Fibroblast of upper back skin (primary cell): ENCODE measurements at regions not wholly inside any gene's neighbourhood (a gene's known extent, or its start where the extent isn't known, plus 50 kb on each side); places are given as distances from the start of the nearest gene placed in this dataset.

ENCODE experiments used
- DNase-seq: peaks from one replicate; pipeline ENCODE4 v3.0.0-alpha.2; 2013

DNA sequence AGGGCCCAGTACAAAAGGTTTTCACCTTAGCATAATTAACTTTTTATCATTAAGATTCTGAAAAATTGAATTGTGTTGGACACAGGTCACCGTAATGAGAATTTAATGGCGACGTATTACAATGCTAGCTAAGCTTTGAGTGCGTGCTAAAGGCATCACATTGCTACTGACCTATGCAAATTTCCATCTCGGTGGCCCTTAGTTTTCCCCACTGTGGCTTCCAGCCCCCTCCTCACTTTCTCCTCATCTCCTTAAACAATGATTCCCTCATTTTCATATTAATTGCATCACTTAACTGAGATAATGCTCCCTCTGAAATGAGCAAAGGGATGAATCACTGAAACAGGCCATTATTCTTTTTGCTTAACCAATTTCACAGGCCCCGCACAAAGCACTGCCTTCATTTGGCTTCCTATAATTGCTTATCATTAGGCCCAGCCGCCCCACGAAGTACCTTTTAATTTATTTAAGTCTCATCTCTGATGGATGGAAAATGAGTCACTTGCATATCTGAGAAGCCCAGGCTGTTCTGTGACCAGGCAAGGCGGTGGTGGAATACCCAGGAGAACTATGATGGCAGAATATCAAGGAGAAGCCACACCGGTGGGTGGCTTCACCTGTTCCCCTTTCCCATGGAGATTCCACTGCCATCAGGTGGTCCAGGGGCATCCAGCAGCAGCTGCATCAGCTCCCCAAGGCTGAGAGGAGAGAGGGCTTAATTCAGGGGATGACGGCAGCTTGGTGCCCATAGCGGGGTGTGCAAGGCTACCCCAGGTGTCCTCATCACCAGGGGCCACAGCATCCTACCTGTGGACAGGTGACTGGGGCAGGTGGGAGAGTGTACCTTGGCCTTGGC lies 223.8 kb upstream of the BOD1L1 start:
- no peak for DNase-seq

DNA sequence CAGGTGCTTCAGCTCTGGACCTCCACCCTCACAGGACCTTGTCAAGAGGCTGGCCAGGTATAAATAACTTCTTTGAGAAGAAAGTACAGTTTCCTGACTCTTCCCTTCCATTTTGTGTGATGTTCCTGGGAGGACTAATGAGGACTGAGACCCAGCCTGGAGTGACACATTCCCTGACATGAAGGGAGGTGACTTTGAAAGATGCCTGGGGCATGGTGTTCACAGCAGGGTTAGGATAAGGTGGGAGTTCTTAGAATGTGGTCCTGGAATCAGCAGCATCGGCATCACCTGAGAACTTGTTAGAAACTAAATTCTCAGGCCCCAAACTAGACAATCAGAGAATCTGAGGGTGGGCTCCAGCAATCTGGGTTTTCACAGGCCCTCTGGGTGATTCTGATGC lies 224.9 kb upstream of the BOD1L1 start:
- DNase-seq: no peak

- DNase-seq: no peak
Measured at GRCh38 chr4:13856387-13856786, 228.9 kb upstream of the BOD1L1 start.

- no peak for DNase-seq
Measured at GRCh38 chr4:13857397-13857796, 229.9 kb upstream of the BOD1L1 start.

- no peak for DNase-seq
Measured at GRCh38 chr4:13857800-13858199, 230.3 kb upstream of the BOD1L1 start.

- DNase-seq: no peak
Measured at GRCh38 chr4:13859423-13859822, 231.9 kb upstream of the BOD1L1 start.

GRCh38 chr4:13860126-13860525 lies 232.6 kb upstream of the BOD1L1 start:
- peak; percentile 16 for DNase-seq

GRCh38 chr4:13865871-13866669 lies 238.5 kb upstream of the BOD1L1 start:
- peak; percentile 25 for DNase-seq

DNA sequence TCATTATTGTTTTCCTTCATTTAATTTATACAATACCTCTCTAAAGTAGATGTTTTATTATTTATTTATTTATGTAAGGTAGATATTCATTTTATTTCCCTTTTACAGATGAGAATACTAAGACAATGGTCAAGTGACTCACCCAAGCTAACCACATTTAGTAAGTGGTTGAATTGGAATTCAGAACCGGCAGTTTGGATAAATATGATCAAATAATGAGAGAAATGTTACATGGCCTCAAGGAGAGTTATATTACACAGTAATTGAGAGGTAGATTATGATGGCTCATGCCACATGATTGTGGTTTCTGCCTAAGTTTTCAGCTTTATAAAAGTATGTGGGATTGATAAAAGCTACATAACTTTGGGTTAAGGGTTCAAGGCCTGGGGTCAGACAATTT lies 239.4 kb upstream of the BOD1L1 start:
- peak; percentile 38 for DNase-seq

GRCh38 chr4:13872155-13872554 lies 244.6 kb upstream of the BOD1L1 start:
- DNase-seq: no peak

GRCh38 chr4:13872955-13873354 lies 245.4 kb upstream of the BOD1L1 start:
- no peak for DNase-seq

- no peak for DNase-seq
Measured at GRCh38 chr4:13875181-13875580, 247.7 kb upstream of the BOD1L1 start.

- DNase-seq: no peak
Measured at GRCh38 chr4:13876131-13876530, 248.6 kb upstream of the BOD1L1 start.

DNA sequence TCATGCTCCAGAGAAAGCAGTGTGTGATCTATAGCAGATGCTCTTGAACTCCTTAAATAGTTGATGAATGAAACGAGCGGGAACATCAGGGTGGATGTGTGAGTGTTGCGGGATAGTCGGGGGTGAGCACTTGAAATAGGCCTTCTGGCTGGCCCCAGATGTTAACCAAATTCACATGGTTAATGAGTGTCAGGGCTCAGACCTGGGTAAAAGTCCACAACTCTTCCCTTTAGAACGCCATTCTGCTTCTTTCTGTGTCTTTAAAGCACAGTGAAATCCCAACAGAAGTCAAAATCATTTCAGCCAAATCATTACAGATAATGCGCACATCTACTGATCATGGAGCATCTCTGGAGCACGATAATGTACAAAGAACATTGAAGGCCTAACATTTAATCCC lies 249.4 kb upstream of the BOD1L1 start:
- DNase-seq: no peak

DNA sequence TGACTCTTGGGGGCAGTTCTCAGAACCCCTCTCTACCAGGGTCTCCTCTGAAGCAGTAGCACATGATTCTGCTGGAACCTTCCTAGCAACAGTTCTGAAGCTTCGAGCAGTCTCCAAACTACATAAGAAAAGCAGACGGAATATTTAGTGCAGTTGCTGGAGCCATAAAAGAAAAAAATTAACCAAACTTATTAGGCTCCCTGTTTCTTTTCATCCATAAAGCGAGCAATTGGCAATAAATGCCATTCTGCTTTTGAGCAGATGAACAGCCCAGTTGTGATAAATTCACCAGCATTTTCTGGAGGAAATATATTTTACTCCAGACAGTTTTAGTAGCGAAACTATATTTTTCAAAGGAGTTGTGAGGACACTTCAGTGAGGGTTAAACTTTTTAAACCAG lies 250.1 kb upstream of the BOD1L1 start:
- no peak for DNase-seq

GRCh38 chr4:13881892-13882291 lies 254.4 kb upstream of the BOD1L1 start:
- no peak for DNase-seq

GRCh38 chr4:13887010-13887409 lies 259.5 kb upstream of the BOD1L1 start:
- DNase-seq: no peak

- DNase-seq: peak; percentile 93
Measured at GRCh38 chr4:13888112-13888511, 260.6 kb upstream of the BOD1L1 start.

- peak; percentile 59 for DNase-seq
Measured at GRCh38 chr4:13891544-13891939, 264.0 kb upstream of the BOD1L1 start.

DNA sequence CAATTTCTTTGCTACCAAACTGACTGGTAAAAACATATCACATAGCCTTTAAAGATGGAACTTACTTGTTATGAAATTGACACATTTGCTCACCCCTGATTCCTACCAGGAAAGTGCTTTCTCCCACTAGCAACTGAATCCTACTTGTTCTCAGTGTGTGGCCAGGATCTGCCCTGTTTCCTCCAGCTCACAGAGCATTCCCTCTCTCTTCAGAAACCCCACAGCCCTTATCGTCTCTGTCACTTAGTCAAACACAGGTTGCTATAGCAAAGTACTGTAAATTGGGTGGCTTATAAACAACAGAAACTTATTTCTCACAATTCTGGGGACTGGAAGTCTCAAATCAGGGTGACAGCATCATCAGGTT lies 265.2 kb upstream of the BOD1L1 start:
- DNase-seq: peak; percentile 66

DNA sequence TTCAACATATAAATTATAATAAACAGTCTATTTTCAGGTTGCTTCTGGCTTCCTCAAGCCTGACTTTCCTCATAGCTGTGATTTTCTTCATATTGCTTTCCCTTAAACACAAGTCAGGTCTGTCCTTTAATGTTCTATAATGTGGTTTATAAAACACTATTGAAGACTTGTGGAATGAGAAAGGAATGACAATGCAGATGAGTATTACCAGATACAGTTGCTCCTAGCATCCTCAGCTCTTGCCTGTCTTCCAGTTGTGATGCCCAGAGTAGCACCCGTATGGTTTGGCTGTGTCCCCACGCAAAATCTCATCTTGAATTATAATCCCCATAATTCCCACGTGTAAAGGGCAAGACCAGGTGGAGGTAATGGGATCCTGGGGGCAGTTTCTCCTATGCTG lies 265.7 kb upstream of the BOD1L1 start:
- peak; percentile 46 for DNase-seq

GRCh38 chr4:13893987-13894386 lies 266.5 kb upstream of the BOD1L1 start:
- no peak for DNase-seq

DNA sequence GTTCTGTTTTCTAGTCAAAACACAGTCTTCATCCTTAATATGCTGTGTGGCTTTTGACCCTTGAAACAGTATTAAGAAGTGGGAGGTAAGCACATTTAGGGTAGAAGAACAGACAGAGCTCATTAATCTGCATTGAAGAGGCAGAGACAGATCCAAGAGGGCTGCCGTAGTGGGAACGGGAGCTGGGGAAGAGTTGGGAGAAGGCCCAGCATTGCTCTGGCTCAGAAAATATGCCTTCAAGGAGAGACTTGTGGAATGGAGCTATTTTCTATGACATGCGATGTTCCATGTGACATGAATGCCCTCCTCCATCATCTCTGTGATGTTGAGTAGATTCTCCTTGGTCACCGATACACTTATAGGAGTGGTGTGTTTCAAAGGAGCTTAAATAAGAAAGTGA lies 273.3 kb upstream of the BOD1L1 start:
- DNase-seq: no peak

GRCh38 chr4:13902146-13902545 lies 274.6 kb upstream of the BOD1L1 start:
- peak; percentile 18 for DNase-seq
